Ovary (tissue), 3 donors: ENCODE measurements at regions not wholly inside any gene's neighbourhood (a gene's known extent, or its start where the extent isn't known, plus 50 kb on each side); places are given as distances from the start of the nearest gene placed in this dataset.

ENCODE experiments used
- EP300 ChIP-seq: sonication (generic); formaldehyde crosslinking; IDR thresholded peaks from one replicate; pipeline ENCODE4 v1.6.1; 2017; ENCODE audit warnings: antibody characterized with exemption
- POLR2A ChIP-seq: fragments of 450-650 bp; IDR thresholded peaks from one replicate; pipeline ENCODE4 v1.6.1; 2017; ENCODE audit warnings: antibody characterized with exemption, mild to moderate bottlenecking, moderate library complexity
- TF ChIP-seq, protein P1 (sequence below), 3 donors: fragments of 450-650 bp in 2 of 3; fragments of 200-600 bp in 1 of 3; IDR thresholded peaks; one replicate each; pipeline versions ENCODE4 v1.5.1 to v1.8.0; 2016 to 2022; ENCODE audit warnings: antibody characterized with exemption in 3 of 3, mild to moderate bottlenecking in 1 of 3
- donor health status: DM: no; HTN: no; CAD: no.

GRCh38 chr16:65235339-65236177 is 113.7 kb upstream of the CDH11 start:
- TF ChIP-seq, protein P1, sequence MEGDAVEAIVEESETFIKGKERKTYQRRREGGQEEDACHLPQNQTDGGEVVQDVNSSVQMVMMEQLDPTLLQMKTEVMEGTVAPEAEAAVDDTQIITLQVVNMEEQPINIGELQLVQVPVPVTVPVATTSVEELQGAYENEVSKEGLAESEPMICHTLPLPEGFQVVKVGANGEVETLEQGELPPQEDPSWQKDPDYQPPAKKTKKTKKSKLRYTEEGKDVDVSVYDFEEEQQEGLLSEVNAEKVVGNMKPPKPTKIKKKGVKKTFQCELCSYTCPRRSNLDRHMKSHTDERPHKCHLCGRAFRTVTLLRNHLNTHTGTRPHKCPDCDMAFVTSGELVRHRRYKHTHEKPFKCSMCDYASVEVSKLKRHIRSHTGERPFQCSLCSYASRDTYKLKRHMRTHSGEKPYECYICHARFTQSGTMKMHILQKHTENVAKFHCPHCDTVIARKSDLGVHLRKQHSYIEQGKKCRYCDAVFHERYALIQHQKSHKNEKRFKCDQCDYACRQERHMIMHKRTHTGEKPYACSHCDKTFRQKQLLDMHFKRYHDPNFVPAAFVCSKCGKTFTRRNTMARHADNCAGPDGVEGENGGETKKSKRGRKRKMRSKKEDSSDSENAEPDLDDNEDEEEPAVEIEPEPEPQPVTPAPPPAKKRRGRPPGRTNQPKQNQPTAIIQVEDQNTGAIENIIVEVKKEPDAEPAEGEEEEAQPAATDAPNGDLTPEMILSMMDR (IDR thresholded peaks at IDR 0.05) = no peak
- TF ChIP-seq POLR2A (no peak), EP300 (no peak)
